HL-60 (cell line): ENCODE measurements at regions not wholly inside any gene's neighbourhood (a gene's known extent, or its start where the extent isn't known, plus 50 kb on each side); places are given as distances from the start of the nearest gene placed in this dataset.
"Not testable (repeated sequence)": the region's sequence is repeated elsewhere in the genome, so short reads cannot be mapped to it uniquely, and the experiment has no call there.

ENCODE experiments used
- CTCF ChIP-seq: IDR thresholded peaks from one replicate; pipeline ENCODE4 v1.5.1; 2011; ENCODE audit warnings: low read length, control low read depth, inconsistent platforms; ENCODE audit not compliant: insufficient read depth
- GABPA ChIP-seq: IDR thresholded peaks from 2 replicates; pipeline ENCODE4 v1.6.1; 2012; ENCODE audit warnings: low read depth
- POLR2AphosphoS5 ChIP-seq: IDR thresholded peaks from 2 replicates; pipeline ENCODE4 v1.6.1; 2012; ENCODE audit warnings: low read depth
- REST ChIP-seq: IDR thresholded peaks from 2 replicates; pipeline ENCODE4 v1.6.1; 2012; ENCODE audit warnings: low read depth; ENCODE audit not compliant: insufficient replicate concordance
- SPI1 ChIP-seq: IDR thresholded peaks from 2 replicates; pipeline ENCODE4 v1.6.1; 2012; ENCODE audit warnings: low read depth, mild to moderate bottlenecking, borderline replicate concordance

DNA sequence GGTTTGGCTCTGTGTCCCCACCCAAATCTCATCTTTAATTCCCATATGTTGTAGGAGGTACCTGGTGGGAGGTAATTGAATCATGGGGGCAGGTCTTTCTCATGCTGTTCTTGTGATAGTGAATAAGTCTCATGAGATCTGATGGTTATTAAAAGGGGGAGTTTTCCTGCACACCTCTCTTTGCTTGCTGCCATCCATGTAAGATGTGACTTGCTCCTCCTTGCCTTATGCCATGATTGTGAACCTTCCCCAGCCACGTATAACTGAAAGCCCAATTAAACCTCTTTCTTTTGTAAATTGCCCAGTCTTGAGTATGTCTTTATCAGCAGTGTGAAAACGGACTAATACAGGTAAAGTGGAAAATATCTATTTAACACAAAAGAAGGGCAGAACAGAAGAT, 213.3 kb downstream of the PTGER3 start:
- not testable (repeated sequence) for TF ChIP-seq CTCF, POLR2AphosphoS5, GABPA, SPI1, REST
